Activated T-cell treated with anti-CD3 and anti-CD28 coated beads, Interleukin-2, amount 50 U/mL, for 72 hours (primary cell): ENCODE measurements at regions not wholly inside any gene's neighbourhood (a gene's known extent, or its start where the extent isn't known, plus 50 kb on each side); places are given as distances from the start of the nearest gene placed in this dataset.

Experiments
- ATAC-seq, 2 donors: fragments of 150-1000 bp; cut with Tn5 transposase; replicated peaks in 1 of 2; 2 replicates each; pipeline ENCODE4 v1.10.0; 2021; ENCODE audit warnings: moderate library complexity in 2 of 2, mild to moderate bottlenecking in 1 of 2
- DNase-seq, 2 donors: peaks; one replicate each; pipeline ENCODE4 v3.0.0; 2021 to 2022; ENCODE audit warnings: mixed read lengths in 1 of 2
- H3K27ac Mint-ChIP-seq: one replicate; pipeline ENCODE4 v1.8.0; 2022; ENCODE audit warnings: mild to moderate bottlenecking, moderate library complexity, mixed read lengths
- H3K27me3 Mint-ChIP-seq: one replicate; pipeline ENCODE4 v1.8.0; 2022; ENCODE audit warnings: low read depth, mixed read lengths
- H3K36me3 Mint-ChIP-seq, 2 donors: one replicate each; pipeline ENCODE4 v1.8.0; 2022; ENCODE audit warnings: mixed read lengths in 2 of 2, mild to moderate bottlenecking in 1 of 2; ENCODE audit not compliant: insufficient read depth in 2 of 2
- H3K4me1 Mint-ChIP-seq: one replicate; pipeline ENCODE4 v1.8.0; 2022; ENCODE audit warnings: low read depth, mixed read lengths
- H3K4me3 Mint-ChIP-seq, 2 donors: one replicate each; pipeline ENCODE4 v1.8.0; 2022; ENCODE audit warnings: mild to moderate bottlenecking in 2 of 2, mixed read lengths in 2 of 2, moderate library complexity in 2 of 2
- H3K9me3 Mint-ChIP-seq, 2 donors: one replicate each; pipeline ENCODE4 v1.8.0; 2022; ENCODE audit warnings: mixed read lengths in 2 of 2

DNA sequence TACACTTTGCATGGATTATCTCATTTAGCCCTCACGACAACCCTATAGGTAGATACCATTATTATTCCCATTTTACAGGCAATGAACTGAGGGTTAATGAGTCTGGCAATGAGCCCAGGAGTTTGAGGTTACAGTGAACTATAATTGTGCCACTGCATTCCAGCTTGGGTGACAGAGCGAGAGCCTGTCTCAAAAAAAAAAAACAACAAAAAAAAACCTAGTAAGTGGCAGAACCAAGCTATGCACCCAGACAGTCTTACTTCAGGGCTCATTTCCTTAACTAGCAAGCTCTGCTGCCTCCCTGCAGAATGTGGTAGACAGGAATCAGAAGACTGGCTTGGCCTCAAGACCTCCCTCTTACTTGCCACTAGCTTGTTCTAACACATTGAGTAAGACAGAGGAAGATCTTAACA, 71.9 kb upstream of the RREB1 start:
- Mint-ChIP-seq H3K4me1 (no peaks in the 10 kb centered on the region), H3K27me3 (peaks cover 20% of the 10 kb centered on the region), H3K27ac (no peak overlapping the region), H3K9me3 (no peaks in the 10 kb centered on the region), H3K36me3 (no peaks in the 10 kb centered on the region), H3K4me3 (no peak overlapping the region)
- DNase-seq: no peak
- no peak for ATAC-seq

DNA sequence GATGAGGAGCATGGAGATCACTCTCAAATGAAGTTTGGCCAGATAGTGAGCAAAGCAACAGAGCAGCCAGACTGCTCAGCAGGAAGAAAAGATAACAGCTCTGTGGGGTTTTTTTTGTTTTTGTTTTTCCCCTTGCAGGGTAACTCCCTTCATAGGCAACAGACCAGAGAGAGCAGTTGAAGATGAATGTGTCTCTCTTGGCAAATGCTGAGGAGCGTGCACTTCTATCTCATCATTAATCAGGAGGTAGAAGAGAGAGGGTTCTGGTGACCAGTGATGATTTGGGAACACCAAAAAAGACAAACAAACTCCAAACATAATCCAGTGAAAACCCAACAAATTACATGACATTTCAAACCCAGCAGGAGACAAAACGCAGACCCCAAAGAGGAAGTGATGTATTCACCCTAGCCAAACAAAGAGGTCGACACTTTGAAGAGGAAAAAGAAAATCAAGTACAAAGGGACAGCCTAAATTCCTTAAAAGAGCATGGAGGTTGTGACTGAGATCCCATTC, 66.2 kb upstream of the RREB1 start:
- Mint-ChIP-seq H3K4me1 (peaks cover 15% of the 10 kb centered on the region), H3K9me3 (peaks cover 0 to 2% of the 10 kb centered on the region in 2 donors), H3K4me3 (peak overlapping the region in 1 of 2 donors; percentile 5), H3K27ac (no peak overlapping the region), H3K27me3 (peaks cover 4% of the 10 kb centered on the region), H3K36me3 (no peaks in the 10 kb centered on the region)
- ATAC-seq: no peak
- no peak for DNase-seq

- no peak overlapping the region for H3K27ac Mint-ChIP-seq
- peaks cover 4% of the 10 kb centered on the region for H3K27me3 Mint-ChIP-seq
- H3K4me1 Mint-ChIP-seq: peaks cover 15% of the 10 kb centered on the region
- no peak for ATAC-seq
- no peak overlapping the region for H3K4me3 Mint-ChIP-seq
- peaks cover 0 to 2% of the 10 kb centered on the region in 2 donors for H3K9me3 Mint-ChIP-seq
- no peak for DNase-seq
- H3K36me3 Mint-ChIP-seq: no peaks in the 10 kb centered on the region
These were observed 65.6 kb upstream of the RREB1 start for GRCh38 chr6:7042056-7042653.

DNA sequence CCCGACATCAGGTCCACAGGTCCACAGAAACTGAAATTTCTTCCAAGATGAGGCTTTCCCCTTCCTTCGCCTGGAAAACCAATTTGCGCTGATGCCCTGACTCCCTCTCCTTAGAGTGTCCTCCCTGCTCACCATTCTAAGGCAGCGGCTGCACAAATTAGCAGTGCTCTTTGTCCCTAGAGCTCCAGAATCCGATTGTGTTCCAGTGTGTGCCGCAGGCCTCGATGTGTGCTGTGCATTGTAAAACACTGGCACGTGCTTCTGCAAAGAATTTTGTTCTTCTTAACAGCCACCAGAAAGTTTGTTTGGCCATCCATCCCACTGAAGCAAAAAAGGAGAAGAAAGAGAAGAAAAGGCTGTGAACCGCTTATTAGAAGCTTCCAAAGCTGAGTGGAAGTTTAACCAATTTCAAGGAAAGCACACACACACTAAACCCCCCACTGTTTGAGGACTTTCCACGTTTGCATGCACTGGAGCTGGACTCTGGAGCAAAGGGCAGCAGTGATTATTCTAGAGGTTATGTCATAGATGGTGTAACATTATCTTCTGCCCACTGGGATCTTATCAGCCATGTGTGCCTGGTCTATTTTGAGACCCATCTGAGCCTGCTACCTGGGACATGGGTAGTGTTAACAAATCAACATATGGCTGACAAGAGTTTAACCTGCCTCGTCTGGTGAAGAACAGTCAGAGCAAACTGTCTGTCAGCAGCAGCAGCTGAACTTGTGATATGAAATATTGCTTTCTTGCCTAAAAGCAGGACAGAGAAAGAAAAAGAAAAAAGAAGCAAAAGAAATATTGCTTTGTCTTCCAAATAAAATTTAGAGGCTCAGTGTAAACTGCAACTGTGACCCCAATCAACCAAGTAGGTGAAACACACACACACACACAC, 64.9 kb upstream of the RREB1 start:
- Mint-ChIP-seq H3K36me3 (no peaks in the 10 kb centered on the region), H3K27ac (no peak overlapping the region), H3K4me3 (no peak overlapping the region), H3K9me3 (peaks cover 0 to 2% of the 10 kb centered on the region in 2 donors), H3K4me1 (peaks cover 16% of the 10 kb centered on the region), H3K27me3 (peaks cover 4% of the 10 kb centered on the region)
- ATAC-seq (no peak), DNase-seq (no peak)

GRCh38 chr6:7045331-7045730, 62.4 kb upstream of the RREB1 start:
- no peak overlapping the region for H3K4me3 Mint-ChIP-seq
- peaks cover 8% of the 10 kb centered on the region for H3K27me3 Mint-ChIP-seq
- no peak overlapping the region for H3K27ac Mint-ChIP-seq
- peaks cover 22% of the 10 kb centered on the region for H3K4me1 Mint-ChIP-seq
- no peak for ATAC-seq
- H3K9me3 Mint-ChIP-seq: peaks cover 0 to 2% of the 10 kb centered on the region in 2 donors
- no peaks in the 10 kb centered on the region for H3K36me3 Mint-ChIP-seq
- no peak for DNase-seq

- no peaks in the 10 kb centered on the region for H3K36me3 Mint-ChIP-seq
These were observed 62.0 kb upstream of the RREB1 start for GRCh38 chr6:7045746-7046145.

GRCh38 chr6:7047128-7047527, 60.6 kb upstream of the RREB1 start:
- no peak for ATAC-seq
- H3K9me3 Mint-ChIP-seq: no peaks in the 10 kb centered on the region
- no peak overlapping the region for H3K4me3 Mint-ChIP-seq

More at GRCh38 chr6:7045746-7046145, 62.0 kb upstream of the RREB1 start:
- Mint-ChIP-seq H3K27me3 (peaks cover 12% of the 10 kb centered on the region), H3K9me3 (peaks cover 0 to 2% of the 10 kb centered on the region in 2 donors), H3K27ac (no peak overlapping the region), H3K4me1 (peaks cover 22% of the 10 kb centered on the region), H3K4me3 (no peak overlapping the region)
- ATAC-seq: no peak
- DNase-seq: no peak

DNA sequence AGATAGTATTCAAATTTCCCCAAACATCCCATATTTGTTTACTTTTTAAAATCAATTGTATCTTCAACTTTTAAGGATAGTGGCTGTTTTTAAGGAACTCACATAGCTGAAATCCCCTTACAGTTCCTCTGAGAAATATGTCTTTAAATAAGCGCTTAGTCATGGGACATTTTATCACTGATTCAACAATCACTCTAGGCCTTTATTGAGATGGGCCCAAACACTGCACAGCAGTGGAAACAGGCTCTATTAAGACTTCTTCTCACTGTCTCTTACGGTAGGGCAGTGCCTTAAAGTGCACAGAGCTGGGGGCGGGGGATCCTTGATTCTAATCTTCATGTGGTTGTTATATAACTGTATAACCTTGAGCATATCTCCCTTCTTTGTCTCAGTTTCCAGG, 59.8 kb upstream of the RREB1 start:
- Mint-ChIP-seq H3K27ac (no peak overlapping the region), H3K27me3 (peaks cover 18% of the 10 kb centered on the region), H3K4me1 (peaks cover 12% of the 10 kb centered on the region), H3K36me3 (no peaks in the 10 kb centered on the region), H3K4me3 (no peak overlapping the region), H3K9me3 (no peaks in the 10 kb centered on the region)
- no peak for DNase-seq
- ATAC-seq: no peak

More at GRCh38 chr6:7047128-7047527, 60.6 kb upstream of the RREB1 start:
- peaks cover 10% of the 10 kb centered on the region for H3K4me1 Mint-ChIP-seq
- DNase-seq: no peak
- H3K36me3 Mint-ChIP-seq: no peaks in the 10 kb centered on the region
- peaks cover 14% of the 10 kb centered on the region for H3K27me3 Mint-ChIP-seq
- H3K27ac Mint-ChIP-seq: no peak overlapping the region

DNA sequence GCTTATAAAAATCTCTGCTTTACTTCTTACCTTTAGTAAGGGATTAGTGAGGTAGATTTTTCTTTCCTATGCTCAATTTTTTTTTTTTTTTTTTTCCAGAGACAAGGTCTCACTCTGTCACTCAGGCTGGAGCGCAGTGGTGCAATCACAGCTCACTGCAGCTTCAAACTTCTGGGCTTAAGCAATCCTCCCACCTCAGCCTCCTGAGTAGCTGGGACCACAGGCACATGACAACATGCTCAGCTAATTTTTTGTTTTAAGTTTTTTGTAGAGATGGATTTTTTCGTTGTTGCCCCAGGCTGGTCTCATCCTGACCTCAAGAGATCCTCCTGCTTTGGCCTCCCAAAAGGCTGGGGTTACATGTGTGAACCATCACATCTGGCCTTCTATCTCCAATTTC, 58.9 kb upstream of the RREB1 start:
- peaks cover 12% of the 10 kb centered on the region for H3K4me1 Mint-ChIP-seq
- DNase-seq (no peak), ATAC-seq (no peak)
- no peak overlapping the region for H3K4me3 Mint-ChIP-seq
- no peaks in the 10 kb centered on the region for H3K9me3 Mint-ChIP-seq
- H3K36me3 Mint-ChIP-seq: no peaks in the 10 kb centered on the region
- H3K27me3 Mint-ChIP-seq: peaks cover 22% of the 10 kb centered on the region
- no peak overlapping the region for H3K27ac Mint-ChIP-seq

DNA sequence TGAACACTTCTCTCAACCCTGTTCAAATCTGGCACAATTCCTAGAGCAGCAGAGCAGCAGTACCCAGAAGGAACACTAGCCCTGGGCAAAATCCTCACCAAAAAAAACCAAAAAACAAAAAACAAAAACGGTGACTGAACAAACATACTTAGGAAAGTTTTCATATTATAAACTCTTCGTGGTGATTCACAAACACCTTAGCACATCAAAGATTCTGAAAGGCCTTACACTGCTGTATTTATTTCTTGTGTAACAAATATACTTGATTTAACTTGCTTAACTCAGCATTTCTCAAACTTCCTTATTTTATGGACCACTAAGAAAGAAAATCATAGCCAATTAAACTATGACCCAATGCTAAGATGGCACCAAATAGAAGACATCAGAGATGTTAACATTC, 57.8 kb upstream of the RREB1 start:
- DNase-seq (no peak), ATAC-seq (no peak)
- Mint-ChIP-seq H3K4me3 (no peak overlapping the region), H3K4me1 (peaks cover 12% of the 10 kb centered on the region), H3K27ac (no peak overlapping the region), H3K36me3 (no peaks in the 10 kb centered on the region), H3K27me3 (peaks cover 22% of the 10 kb centered on the region), H3K9me3 (no peaks in the 10 kb centered on the region)

DNA sequence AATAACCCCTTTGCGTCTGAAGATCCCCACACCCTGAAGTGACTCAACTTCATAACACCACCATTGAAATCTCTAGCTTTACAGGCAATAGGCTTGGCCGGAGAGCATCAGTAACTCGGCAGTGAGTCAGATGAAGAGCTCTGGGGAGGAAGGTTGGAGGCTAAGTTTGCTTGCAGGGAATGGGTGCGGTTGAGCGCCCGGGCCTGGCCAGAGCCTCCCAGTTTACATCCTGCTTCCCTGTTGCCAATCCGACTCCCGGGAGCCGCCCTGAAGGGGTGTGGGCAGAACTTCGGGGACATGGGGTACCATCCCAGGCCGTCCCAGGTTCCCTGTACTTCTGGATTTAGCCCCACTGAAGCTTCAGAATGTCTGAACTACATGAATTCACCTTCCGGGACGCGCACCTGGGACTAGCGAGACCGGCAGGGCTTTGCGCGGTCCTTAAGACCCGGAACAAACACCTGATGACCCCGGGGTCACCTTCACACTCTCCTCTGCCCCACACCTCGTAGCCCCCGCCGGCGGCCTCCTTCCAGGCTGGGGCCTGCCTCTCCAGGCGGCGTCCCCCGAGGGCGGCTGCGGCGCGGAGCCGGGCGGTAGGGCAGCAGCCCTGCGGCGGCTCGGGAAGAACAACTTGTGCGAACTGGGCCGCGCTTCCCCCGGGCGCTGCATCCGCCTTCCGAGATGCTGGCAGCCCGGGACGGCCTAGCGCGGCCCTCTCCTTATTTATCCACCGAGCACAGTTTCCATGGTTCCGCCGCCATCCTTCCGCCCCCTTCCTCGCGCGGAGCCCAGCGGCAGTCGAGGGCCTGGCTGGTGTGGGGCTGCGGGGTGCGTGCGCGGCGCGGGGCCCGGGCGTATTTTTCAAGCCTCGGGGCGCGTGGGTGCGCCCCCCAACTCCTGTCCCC, 56.6 kb upstream of the RREB1 start:
- peak; percentile 64 to 75 for ATAC-seq
- Mint-ChIP-seq H3K27me3 (peaks cover 22% of the 10 kb centered on the region), H3K27ac (no peak overlapping the region), H3K9me3 (no peaks in the 10 kb centered on the region), H3K4me3 (peak overlapping the region; percentile 55 to 63), H3K36me3 (no peaks in the 10 kb centered on the region), H3K4me1 (peaks cover 12% of the 10 kb centered on the region)
- DNase-seq: peak; percentile 27 to 33

GRCh38 chr6:7051780-7052442, 55.9 kb upstream of the RREB1 start:
- DNase-seq: peak; percentile 55 to 56
- Mint-ChIP-seq H3K27ac (no peak overlapping the region), H3K27me3 (peaks cover 22% of the 10 kb centered on the region), H3K4me3 (peak overlapping the region; percentile 53 to 74), H3K9me3 (no peaks in the 10 kb centered on the region), H3K36me3 (no peaks in the 10 kb centered on the region), H3K4me1 (peaks cover 14% of the 10 kb centered on the region)
- peak; percentile 82 to 83 for ATAC-seq
